Stimulated activated CD4-positive, alpha-beta T cell treated with anti-CD3 and anti-CD28 coated beads, Interleukin-12 subunit alpha, Interleukin-12 subunit beta, amount 100 ng/mL, for 48 hours (primary cell): ENCODE measurements at regions not wholly inside any gene's neighbourhood (a gene's known extent, or its start where the extent isn't known, plus 50 kb on each side); places are given as distances from the start of the nearest gene placed in this dataset.

Source experiments
- DNase-seq, 3 donors: peaks; one replicate each; pipeline ENCODE4 v3.0.0-alpha.2; 2020; ENCODE audit warnings: low read depth in 2 of 3, low spot score in 1 of 3

DNA sequence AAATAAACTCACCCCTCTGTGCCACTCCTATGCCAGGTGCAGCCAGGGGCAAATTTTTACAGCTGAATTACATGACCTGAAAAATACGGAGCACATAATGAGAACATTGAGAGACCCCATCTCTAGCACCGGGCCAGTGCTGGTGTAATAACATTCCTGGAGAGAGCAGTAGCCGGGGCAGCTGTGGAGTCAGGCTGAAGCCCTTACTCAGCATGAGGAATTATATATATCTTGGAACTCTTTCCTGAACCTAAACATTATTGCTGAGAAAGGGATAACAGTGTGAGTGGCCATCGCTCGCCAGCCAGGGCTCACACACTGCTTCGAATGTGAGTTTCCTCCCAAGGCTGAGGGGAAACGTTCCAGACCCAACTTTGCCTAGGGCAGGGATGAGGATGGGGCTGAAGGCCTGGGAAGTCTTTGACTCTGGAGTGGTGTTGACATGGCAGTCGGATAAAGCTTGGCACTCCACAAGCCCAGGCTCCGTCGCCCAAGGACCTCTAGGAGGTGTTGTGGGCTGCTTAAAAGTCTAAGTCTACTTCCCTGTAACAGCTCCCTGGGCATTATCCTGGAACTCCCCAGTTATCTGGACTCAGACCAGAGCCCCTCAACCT lies 269.8 kb downstream of the CDC5L start:
- DNase-seq, result no peak

DNA sequence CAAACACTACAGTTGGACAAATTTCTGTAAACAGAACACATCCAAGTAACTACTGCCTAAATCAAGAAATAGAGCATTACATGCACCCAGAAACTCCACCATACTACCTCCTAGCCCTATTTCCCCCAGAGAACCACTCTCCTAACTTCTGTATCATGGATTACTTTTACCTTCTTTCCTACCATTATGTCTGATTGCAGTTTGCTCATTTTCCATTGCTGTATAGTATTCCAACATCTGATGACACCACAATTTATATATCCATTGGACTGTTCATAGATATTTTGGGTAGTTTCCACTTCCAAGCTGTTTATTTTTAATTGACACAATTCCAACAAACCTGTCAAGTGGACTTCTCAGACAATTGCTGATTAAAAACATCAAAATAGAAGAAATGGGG lies 271.1 kb downstream of the CDC5L start:
- DNase-seq, result no peak

DNA sequence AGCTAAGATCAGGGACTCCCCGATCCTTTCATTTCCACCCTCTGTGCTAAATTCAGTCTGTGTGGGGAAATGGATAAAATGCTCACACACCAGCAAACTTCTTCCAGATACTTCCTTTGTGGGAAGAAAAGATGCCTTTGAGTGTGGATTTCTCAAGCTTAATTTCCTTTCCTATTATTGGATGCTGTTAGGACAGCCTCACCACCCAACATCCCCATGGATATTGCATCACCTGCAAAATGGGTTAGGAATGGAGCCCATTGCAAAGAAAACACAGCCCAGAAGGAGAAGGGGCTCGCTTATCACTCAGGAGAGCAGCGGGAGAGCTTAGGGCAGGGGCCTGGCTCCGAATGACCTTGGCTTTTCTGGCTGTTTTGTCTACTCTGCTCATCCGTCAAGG lies 272.2 kb downstream of the CDC5L start:
- DNase-seq, result no peak

DNA sequence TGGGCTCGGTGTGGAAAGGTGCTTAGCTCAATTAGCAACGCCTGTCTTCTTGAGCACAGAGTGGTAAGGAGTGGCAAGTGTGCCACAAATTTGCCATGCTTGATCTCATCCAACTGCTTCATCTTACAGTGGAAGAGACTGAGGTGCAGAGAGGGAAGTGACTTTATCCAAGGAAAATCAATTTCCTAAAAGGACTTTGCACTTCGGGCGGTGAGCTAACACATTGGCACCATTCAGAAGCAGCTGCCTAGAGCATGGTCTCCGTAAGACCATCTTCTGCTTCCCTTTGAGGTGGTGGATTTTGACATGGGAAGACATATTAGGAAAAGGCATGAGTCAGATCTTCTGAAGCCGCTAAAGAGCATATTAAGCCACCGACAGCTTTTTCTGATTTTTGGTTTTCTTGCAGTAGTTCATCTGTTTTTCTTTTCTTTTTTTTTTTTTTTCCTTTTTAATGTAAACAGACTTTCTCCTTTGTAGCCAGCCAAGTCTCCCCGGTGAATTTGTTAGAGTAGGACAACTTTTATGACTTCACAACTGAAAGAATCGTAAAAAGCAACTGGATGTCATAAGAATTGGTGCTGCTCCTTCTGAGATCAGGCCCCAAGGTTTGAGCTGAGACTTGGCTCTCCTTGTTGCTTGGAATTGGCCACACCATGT lies 273.2 kb downstream of the CDC5L start:
- DNase-seq, result no peak

DNA sequence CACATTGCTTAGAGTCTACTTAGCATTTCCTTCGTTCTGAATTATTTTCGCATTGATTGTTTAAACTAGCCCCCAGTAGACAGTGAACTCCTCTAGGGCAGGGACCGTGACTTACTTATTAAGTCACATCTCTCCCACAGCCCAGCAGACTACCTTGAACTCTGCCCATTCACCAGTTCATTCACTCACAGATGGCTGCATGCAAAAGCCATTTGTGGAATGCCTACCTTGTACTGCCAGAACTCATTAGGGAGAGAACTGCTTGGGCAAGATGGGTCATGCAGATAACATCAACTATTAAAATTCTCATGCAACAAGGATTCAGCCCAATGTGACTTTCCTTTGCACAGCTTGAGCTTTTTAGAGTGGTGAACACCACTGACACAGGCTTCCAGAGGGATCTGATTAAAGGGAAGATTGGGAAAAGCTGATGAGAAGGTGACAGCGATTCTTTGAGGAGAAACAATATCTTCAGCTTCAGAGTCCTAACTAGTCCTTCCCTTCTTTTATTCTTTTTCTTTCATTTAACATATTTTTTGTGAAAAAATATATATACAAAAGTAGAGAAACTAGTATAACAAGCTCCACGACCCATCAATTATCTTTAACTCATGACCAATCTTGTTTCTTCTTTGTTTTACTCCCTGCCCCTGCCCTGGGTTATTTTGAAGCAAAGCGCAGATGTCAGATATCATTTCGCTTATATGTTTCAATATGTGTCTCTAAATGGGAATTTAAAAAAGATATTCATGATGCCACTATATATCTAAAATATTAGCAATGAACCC lies 273.9 kb downstream of the CDC5L start:
- DNase-seq, result no peak

DNA sequence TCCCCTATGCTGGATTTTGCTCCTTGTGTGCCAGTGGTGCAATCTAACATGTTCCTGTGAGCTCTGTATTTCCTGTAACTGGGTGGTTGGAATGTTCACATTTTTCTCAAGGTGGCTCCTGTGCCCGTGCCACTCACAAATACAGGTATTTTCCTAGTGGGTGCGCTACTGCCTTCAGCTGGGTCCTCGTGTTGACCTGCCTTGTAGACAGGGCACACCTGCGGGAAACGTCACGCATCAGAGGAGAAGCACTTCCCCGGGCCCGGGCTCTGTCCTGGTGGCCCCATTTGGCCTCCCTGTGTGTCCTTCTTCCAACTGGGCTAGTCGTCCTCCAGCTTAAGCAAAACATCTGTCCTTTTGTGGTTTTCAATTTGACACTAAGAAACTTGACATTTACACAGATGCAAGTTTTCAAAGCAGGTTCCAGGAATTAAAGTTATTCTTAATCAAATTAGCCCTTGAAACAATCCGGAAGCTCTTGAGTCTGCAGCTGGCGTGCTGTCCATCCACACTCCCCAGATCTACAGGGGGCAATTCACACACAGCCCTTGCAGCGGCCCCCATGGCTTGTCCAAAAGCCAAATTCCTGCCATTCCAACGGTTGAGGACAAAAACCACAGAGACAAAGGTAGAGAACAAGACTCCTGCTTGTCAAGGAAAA lies 275.1 kb downstream of the CDC5L start:
- DNase-seq, result no peak

DNA sequence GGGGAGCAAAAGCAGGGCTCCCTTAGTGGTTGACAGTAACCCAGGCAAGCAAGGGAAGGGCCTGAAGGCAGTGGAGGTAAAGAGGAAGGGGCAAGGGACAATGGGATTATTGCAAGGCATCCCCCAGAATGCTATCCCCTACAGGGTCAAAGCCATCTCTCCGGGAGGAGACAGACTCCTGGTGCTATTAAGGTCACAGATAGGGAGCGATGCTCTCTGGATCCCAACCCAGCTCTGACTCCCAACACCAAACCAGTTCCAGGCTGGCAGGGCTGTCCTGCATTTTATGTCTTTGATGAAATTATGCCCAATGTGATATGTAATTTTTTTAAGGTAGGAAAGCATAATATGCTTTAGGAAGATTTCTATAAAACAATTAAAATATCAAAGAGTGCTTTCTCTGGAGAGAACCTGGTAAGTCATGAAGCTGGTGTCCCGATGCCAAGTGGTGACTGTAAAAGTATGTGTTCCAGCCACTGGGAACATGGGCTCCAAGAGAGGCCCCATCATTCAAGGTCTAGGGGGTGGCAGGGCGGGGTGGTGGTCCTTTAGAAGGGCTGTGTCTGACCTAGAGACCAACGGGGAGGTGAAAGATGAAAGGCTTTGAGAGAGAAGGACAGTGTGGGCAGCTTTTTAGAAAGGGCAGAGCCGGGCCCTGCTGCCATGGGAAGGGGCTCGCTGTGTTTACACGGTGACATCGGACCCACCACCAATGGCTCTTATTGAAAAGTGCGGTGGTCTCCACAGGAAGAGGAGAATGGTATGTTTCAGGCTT lies 276.5 kb downstream of the CDC5L start:
- no peak for DNase-seq

DNA sequence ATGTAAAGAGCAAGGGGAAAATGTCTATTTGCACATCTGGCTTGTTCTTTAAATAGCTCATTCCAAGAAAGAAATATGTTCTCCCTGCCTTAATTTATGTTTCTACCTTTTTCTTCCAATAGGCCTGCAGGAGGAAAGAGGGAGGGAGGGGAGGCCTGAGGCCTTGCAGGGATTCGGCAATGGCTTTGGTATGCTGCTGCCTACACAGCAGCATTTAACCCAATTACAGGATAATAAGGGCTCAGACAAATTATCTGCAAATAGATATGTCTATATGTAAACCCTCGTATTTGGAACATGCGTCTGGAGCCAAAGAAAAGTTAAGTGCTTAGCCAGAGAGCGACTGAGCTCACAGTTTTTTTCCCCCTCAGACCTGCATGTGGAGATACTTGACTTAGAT lies 277.2 kb downstream of the CDC5L start:
- no peak for DNase-seq

DNA sequence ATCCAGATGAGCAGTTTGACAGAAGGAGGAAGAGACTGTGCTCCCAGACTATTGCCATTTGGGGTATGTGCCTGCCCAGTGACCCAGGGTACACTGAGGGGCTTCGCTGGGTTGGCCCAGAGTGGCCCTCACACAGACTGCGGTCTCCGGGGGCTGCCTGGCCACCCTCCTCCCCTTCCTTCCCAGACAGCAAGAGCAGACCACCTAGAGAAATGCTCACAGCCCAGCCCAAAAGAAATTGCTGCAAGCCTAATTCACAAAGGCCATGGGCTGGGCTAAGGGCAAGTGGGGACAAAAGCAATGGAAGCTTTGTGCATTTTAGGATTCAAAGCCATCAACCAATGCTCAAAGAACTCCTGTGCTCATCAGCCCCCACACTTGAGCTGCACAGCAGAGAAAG lies 277.6 kb downstream of the CDC5L start:
- no peak for DNase-seq

DNA sequence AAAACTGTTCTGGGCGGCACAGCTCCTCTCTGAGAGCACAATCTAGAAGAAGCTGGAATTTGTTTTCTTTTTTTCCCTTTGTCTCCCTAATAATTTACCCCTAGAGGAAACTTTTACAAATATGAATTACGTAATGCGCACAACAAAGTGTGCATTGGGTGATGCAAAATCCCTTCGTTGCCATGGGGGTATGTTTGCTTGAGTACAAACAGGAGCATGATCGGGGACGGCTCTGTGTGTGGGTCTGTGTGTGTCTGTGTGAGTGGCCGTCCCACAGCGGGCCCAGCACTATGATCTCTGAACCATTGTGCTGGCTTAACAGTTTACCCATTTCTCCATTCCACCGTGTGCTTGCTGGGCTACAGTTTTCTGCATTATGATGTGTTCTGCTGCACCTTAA lies 278.2 kb downstream of the CDC5L start:
- no peak for DNase-seq

DNA sequence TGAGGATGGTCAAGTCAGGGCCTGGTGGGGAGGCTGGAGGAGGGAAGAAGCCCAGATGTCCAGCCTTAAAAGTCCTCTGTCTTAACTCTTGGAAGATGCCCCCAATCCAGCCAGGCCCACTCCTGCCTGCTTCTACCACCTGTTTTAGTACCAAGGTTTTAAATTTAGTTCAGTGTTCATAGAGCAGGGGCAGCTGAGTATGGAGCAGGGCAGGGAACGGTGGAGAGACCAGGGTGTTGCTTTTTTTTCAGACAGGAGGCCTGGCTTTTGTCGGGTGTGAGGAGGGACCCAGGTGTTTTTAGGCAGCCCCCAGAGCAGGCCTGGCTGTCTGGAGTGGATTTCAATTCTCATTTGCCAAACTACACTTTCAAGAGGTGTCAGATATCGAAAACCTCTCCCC lies 278.8 kb downstream of the CDC5L start:
- no peak for DNase-seq

DNA sequence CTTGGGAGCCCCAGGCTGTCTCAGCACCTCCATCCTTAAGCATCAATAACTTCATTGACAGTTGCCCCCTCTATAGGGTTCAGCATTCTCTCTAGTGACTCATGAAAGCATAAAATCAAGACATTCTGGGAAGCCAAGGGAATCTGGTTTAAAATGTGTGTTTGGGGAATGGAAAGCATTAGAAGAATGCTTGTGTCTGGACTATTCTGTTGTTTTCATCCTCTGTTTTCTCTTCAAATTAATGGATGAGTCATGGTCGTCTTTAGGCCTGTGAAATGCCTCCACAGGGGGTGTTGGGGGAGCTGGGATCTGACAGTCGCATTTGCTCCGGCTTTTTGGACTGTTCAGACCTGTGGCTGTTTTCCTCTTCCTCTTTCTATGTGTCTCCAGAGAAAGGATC lies 279.7 kb downstream of the CDC5L start:
- DNase-seq, result no peak

DNA sequence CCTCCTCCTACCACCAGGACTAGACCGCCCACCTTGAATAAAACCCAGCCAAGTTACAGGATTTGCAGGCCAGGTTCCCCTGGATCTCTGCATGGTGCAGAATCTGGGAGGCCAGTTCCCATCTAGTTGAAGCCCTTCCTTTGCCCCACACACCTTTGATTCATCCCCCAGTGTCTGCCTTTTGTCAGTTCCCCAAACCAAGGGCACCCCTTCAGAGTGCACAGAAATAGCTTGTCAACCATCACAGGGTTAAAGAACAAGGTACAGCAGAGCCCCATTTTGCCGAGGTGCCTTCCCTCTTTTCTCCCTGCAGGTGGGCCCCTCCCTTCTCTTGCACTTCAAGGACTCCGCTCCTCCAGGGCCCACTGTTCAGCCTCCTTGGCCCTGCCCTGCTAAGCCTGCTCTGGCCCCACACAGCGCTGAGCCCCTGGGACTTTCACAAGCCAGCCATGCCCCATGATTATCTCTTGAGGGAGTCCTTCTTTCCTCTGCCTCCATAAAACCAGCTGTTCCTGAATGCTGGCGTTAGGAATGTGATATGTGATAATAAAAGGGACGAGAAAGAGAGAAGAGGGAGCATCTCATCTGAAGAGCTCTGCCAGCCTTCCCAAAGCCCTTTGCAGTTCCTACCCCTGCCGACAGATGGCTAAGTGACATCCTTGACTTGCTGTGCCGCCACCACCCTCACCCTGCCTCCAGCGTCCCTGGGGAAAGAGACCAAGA lies 280.3 kb downstream of the CDC5L start:
- peak in 2 of 3 donors; percentile 16 to 25 for DNase-seq

DNA sequence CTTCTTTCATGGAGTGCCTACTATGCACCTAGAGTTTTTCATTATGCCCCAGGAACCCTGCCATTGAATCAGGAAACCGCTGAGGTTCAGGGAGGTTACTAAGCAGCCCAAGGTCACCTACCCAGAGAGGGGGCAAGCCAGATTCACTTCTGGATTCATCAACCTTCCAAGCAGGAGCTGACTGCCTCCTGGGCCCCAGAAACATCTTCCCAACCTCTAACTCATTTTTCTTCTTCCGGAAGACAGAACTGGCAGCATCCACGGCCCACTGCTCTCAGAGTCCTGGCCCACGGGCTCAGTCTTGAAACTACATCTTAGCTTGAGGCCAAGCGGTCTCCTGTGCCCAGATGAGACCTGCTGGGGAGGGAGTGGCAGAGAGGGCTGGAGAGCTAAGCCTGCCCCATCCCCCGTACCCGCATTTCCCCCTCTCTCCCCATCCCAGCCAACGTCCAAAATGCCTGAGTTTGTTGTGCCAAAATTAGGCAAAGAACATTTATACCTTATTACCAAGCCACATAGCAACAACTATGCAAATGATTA lies 281.0 kb downstream of the CDC5L start:
- no peak for DNase-seq

DNA sequence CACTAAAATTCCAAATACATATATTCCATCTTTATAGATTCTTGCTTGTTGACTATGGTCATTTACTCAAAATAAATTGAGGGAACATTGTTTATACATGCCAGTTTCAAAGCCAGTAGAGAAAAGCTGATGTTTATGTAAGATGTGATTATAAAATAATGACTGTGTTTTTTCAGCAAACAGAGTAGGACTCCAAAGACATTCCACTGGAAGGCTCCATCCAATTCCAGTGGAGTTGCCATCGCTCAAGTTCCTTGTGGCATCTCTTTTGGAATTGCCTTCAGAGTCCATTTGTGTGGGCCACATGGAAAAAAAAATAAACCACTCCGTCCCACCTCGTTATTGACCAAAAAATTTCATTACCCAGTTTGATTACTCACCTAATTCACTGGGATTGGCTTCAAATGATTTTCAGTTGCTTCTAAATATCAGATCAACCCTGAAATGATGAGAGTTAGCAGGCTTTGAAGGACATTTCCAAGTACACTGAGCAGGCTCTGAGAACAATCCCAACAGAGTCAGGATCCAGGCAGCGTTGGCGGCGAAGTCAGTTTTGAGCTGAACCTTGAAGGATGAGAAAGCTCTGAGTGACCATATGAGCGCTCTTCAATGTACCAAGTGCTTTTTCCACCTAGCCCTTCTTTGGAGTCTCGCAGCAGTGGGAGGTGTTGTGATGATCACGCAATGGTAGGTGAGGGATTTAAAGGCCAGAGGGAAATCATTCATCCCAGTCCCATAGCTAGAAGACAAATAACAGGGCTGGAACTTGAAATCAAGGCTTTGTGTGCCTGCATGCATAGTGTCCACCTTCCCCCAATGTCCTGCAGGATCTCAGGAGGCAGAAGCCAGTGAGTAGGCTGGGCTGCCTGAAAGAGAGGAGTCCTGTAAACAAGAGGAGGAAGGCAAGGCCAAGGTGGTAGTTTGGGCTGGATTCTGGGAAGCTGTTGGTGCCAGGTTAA lies 281.7 kb downstream of the CDC5L start:
- DNase-seq, result no peak

DNA sequence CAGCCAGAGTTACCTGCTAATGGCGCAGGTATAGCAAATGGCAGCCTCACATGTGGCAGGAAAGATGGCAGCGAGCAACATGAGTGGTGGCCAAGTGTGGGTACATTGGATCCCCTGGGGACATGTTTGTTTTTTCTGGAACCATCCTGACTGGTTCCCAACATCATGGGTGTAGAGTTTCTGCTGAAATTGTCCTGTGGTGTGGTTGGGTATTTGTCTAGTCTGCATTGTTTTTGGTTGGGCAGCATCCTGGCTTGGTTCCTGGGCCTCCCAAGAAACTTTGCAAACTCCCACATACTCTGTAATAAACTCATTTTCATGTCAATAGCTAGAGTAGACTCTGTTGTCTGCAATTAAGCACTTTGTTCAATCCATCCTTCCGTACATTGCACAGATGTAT lies 282.6 kb downstream of the CDC5L start:
- DNase-seq, result no peak

DNA sequence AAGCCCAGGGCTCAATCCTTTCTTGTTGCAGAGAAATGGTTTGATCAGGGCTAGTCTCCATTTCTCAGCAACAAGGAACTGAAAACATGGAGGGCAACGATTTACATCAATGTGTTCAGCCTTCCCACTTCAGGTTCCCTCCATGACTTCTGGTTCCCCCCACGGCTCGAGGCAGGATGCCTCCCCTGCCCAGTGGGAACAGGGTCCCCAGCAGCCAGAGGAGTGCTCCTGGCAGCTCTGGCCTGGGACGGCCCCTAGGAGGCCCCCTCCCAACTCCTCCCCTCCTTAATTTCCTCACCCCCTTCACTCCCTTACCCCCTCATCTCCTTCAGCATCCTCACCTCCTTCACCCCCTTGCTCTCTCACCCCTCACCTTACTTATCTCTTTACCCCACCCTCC lies 283.8 kb downstream of the CDC5L start:
- no peak for DNase-seq

DNA sequence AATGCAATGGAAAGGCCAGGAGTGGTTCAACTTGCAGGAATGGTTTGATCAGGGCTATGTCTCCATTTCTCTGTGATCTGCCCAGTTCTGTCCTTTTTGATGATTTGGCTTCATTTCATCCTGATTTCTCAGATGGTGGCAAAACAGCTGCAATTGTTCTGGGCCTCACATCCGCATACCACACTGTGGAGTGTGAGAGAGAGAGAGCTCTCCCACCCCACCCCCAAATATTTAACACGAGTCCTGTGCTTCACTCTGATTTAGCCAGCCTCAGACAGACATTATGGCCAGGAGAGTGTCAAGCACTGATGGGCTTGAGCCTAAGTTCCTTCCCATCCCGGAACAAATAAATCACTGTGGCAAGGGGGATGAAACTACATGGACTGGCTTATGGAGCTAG lies 284.6 kb downstream of the CDC5L start:
- DNase-seq, result no peak

DNA sequence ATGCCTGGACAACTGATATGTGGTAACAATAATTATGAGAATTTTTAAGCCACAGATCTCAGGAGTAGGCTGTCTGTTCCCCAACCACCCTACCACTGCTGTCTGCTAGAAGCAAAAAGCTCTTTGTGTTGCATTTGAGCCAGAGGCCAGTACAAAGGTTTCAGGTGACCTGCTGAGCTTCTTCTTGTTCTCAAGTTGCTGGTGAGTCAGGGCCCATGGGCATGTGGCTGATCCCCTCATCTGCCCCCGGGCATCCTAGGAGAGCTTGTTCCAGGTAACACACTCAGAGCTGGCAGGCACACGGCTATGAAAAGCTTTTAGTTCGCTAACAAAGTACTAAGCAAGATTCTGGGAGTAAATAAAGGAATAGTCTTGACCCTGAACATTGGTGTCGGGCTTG lies 285.3 kb downstream of the CDC5L start:
- DNase-seq, result no peak
